HEK293 (cell line): ENCODE measurements at regions not wholly inside any gene's neighbourhood (a gene's known extent, or its start where the extent isn't known, plus 50 kb on each side); places are given as distances from the start of the nearest gene placed in this dataset.

Experiments used
- CTCF ChIP-seq: fragments of 450-650 bp; formaldehyde crosslinking; IDR thresholded peaks from 2 replicates; pipeline ENCODE4 v1.5.1; 2016; ENCODE audit warnings: missing biosample characterization, missing genetic modification characterization
- ZBTB8A ChIP-seq: fragments of 450-650 bp; formaldehyde crosslinking; IDR thresholded peaks from 2 replicates; pipeline ENCODE4 v1.5.1; 2016; ENCODE audit warnings: missing biosample characterization, missing genetic modification characterization
- ZNF394 ChIP-seq: fragments of 450-650 bp; formaldehyde crosslinking; IDR thresholded peaks from 2 replicates; pipeline ENCODE4 v1.5.1; 2016; ENCODE audit warnings: missing biosample characterization, missing genetic modification characterization, mild to moderate bottlenecking, moderate library complexity, borderline replicate concordance
- ZNF518A ChIP-seq: fragments of 450-650 bp; formaldehyde crosslinking; conservative IDR thresholded peaks from 2 replicates; pipeline ENCODE4 v1.5.1; 2016; ENCODE audit warnings: low read depth, missing biosample characterization, missing genetic modification characterization

- no peak for TF ChIP-seq ZNF394
- no peak for TF ChIP-seq CTCF (tag by site-specific recombination)
- TF ChIP-seq ZBTB8A = no peak
- TF ChIP-seq ZNF518A (tag by site-specific recombination) = no peak
These were observed 843.4 kb downstream of the TMEM182 start for GRCh38 chr2:103605071-103605780.
